Stomach (tissue), 4 donors: ENCODE measurements at regions not wholly inside any gene's neighbourhood (a gene's known extent, or its start where the extent isn't known, plus 50 kb on each side); places are given as distances from the start of the nearest gene placed in this dataset.

Experiments
- POLR2A ChIP-seq, 4 donors: fragments of 450-650 bp; IDR thresholded peaks; one replicate each; pipeline ENCODE4 v1.6.1; 2016; ENCODE audit warnings: antibody characterized with exemption in 4 of 4, control low read depth in 2 of 4, mild to moderate bottlenecking in 1 of 4, moderate library complexity in 1 of 4
- TF ChIP-seq, protein P1 (sequence below), 7 experiments: fragments of 450-650 bp in 4 of 7; fragments of 200-600 bp in 3 of 7; sonication (generic) in 3 of 7; IDR thresholded peaks; one replicate each; pipeline ENCODE4 v1.5.1; 2016 to 2019; ENCODE audit warnings: antibody characterized with exemption in 7 of 7, control low read depth in 2 of 7, mild to moderate bottlenecking in 1 of 7

DNA sequence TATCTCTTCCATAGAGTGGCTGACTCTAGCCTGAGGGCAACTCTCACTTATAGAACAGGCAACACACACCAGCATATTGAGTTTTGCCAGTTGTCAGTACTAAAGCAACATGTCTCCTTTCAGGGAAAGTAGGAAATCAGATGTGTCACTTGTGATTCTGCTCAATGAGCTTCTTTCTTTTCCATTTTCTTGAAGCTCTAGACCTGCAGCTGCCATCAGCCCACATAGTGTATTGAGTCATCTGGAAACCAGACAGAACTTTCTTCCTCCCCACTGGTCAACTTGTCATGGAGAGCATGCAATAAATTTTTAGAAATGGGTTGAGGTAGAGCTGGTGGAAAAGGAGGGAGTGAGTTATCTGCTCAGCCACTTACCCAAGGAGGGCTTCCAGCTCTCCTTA lies 209.0 kb upstream of the PLEKHG7 start:
- TF ChIP-seq, protein P1, sequence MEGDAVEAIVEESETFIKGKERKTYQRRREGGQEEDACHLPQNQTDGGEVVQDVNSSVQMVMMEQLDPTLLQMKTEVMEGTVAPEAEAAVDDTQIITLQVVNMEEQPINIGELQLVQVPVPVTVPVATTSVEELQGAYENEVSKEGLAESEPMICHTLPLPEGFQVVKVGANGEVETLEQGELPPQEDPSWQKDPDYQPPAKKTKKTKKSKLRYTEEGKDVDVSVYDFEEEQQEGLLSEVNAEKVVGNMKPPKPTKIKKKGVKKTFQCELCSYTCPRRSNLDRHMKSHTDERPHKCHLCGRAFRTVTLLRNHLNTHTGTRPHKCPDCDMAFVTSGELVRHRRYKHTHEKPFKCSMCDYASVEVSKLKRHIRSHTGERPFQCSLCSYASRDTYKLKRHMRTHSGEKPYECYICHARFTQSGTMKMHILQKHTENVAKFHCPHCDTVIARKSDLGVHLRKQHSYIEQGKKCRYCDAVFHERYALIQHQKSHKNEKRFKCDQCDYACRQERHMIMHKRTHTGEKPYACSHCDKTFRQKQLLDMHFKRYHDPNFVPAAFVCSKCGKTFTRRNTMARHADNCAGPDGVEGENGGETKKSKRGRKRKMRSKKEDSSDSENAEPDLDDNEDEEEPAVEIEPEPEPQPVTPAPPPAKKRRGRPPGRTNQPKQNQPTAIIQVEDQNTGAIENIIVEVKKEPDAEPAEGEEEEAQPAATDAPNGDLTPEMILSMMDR (IDR thresholded peaks at IDR 0.05), result no peak
- no peak for TF ChIP-seq POLR2A (IDR thresholded peaks at IDR 0.05)
